ENCODE measurements at regions not wholly inside any gene's neighbourhood (a gene's known extent, or its start where the extent isn't known, plus 50 kb on each side); places are given as distances from the start of the nearest gene placed in this dataset.

GRCh38 chr4:54568184-54568583 lies 89.6 kb upstream of the KIT start:
- no peaks in the 10 kb centered on the region for H3K4me1 ChIP-seq (ENCODE audit: control insufficient read depth, extremely low read depth, insufficient read depth, low read length)
- no peaks in the 10 kb centered on the region for H3K9me3 ChIP-seq (replicated peaks; ENCODE audit: control insufficient read depth, insufficient read depth, low read length)
- H3K4me3 ChIP-seq (replicated peaks in 1 of 3; ENCODE audit: insufficient read depth in 1 of 3, low read depth in 1 of 3, low read length in 3 of 3): no peak overlapping the region
- POLR2A ChIA-PET: no interaction called here
- no peaks in the 10 kb centered on the region for H3K79me2 ChIP-seq (ENCODE audit: control insufficient read depth, insufficient read depth, low read length)
- dilution Hi-C loops (cut with MboI; ENCODE audit: extremely low pct_ligation_motif_present, low sequenced_read_pairs): no loop called here
- no peaks in the 10 kb centered on the region for H4K20me1 ChIP-seq (replicated peaks; ENCODE audit: control insufficient read depth, extremely low read depth, insufficient read depth, low read length)
- DNase-seq (ENCODE audit: low read depth, low spot score) (no peak), FAIRE-seq (no peak)
- no peak overlapping the region for H3K27ac ChIP-seq (ENCODE audit: insufficient read depth, low read depth, low read length)
- CTCF ChIA-PET: no interaction called here
- BruUV-seq (replicated peaks): no TSS peak
- no peak overlapping the region for H2AFZ ChIP-seq (ENCODE audit: low read depth, low read length)
- H3K27me3 ChIP-seq (ENCODE audit: control insufficient read depth in 2 of 2, insufficient read depth in 2 of 2, low read length in 2 of 2): no peaks in the 10 kb centered on the region
- intact Hi-C loops (cut with micrococcal nuclease): no loop called here
- H3K9me1 ChIP-seq (replicated peaks; ENCODE audit: control insufficient read depth, extremely low read depth, insufficient read depth, low read length): no peaks in the 10 kb centered on the region
- no peaks in the 10 kb centered on the region for H3K36me3 ChIP-seq (ENCODE audit: control insufficient read depth in 2 of 2, extremely low read depth in 1 of 2, insufficient read depth in 2 of 2, low read length in 2 of 2)
- TF ChIP-seq POLR2A (IDR thresholded peaks at IDR 0.05; ENCODE audit: low read depth, low read length): no peak
- TF ChIP-seq, protein P1, sequence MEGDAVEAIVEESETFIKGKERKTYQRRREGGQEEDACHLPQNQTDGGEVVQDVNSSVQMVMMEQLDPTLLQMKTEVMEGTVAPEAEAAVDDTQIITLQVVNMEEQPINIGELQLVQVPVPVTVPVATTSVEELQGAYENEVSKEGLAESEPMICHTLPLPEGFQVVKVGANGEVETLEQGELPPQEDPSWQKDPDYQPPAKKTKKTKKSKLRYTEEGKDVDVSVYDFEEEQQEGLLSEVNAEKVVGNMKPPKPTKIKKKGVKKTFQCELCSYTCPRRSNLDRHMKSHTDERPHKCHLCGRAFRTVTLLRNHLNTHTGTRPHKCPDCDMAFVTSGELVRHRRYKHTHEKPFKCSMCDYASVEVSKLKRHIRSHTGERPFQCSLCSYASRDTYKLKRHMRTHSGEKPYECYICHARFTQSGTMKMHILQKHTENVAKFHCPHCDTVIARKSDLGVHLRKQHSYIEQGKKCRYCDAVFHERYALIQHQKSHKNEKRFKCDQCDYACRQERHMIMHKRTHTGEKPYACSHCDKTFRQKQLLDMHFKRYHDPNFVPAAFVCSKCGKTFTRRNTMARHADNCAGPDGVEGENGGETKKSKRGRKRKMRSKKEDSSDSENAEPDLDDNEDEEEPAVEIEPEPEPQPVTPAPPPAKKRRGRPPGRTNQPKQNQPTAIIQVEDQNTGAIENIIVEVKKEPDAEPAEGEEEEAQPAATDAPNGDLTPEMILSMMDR (IDR thresholded peaks at IDR 0.05; ENCODE audit: extremely low read depth in 1 of 2, insufficient read depth in 1 of 2, low read depth in 1 of 2, low read length in 2 of 2): no peak
- no peak for TF ChIP-seq EZH2 (IDR thresholded peaks at IDR 0.05; ENCODE audit: borderline replicate concordance, low read depth, low read length, severe bottlenecking)
- TF ChIP-seq FOS (IDR thresholded peaks at IDR 0.05; ENCODE audit: borderline replicate concordance, insufficient read depth, low read length): no peak
- no peak for TF ChIP-seq JUN (IDR thresholded peaks at IDR 0.05; ENCODE audit: borderline replicate concordance, insufficient read depth, insufficient read length, low read depth)
- no peak for TF ChIP-seq MYC (IDR thresholded peaks at IDR 0.05; ENCODE audit: low read depth, low read length)
- no peak for TF ChIP-seq POLR2AphosphoS5 (IDR thresholded peaks at IDR 0.05; ENCODE audit: insufficient read depth, low read depth, low read length)
- TF ChIP-seq GATA2 (IDR thresholded peaks at IDR 0.05; ENCODE audit: insufficient read depth, insufficient read length, low read depth, low read length): no peak
- no peak for TF ChIP-seq MAX (IDR thresholded peaks at IDR 0.05; ENCODE audit: insufficient read depth, insufficient read length)
- no peak overlapping the region for H3K9ac ChIP-seq (replicated peaks; ENCODE audit: extremely low read depth, insufficient read depth, low read length)
- H3K4me2 ChIP-seq (ENCODE audit: insufficient read depth, low read length): no peak overlapping the region
